Right atrium auricular region (tissue), 2 donors: ENCODE measurements at regions not wholly inside any gene's neighbourhood (a gene's known extent, or its start where the extent isn't known, plus 50 kb on each side); places are given as distances from the start of the nearest gene placed in this dataset.
"Not testable (repeated sequence)": the region's sequence is repeated elsewhere in the genome, so short reads cannot be mapped to it uniquely, and the experiment has no call there.

Experiments
- DNase-seq: peaks from one replicate; pipeline ENCODE4 v3.0.0-alpha.2; 2019; ENCODE audit warnings: low spot score
- H3K27ac ChIP-seq, 2 donors: fragments of 200-600 bp; sonication (generic); 1 replicate in 1 of 2; 2 replicates in 1 of 2; pipeline ENCODE4 v1.5.1; 2016 to 2019
- H3K27me3 ChIP-seq, 2 donors: fragments of 200-600 bp; sonication (generic); one replicate each; pipeline versions ENCODE4 v1.5.1 to v1.6.0; 2017 to 2019
- H3K36me3 ChIP-seq: fragments of 200-600 bp; sonication (generic); one replicate; pipeline ENCODE4 v1.5.1; 2016
- H3K4me1 ChIP-seq, 2 donors: fragments of 200-600 bp; sonication (generic); one replicate each; pipeline versions ENCODE4 v1.5.1 to v1.6.0; 2017 to 2019
- H3K4me3 ChIP-seq, 2 donors: fragments of 200-600 bp; sonication (generic); 1 replicate in 1 of 2; 2 replicates in 1 of 2; pipeline ENCODE4 v1.5.1; 2017 to 2019; ENCODE audit warnings: mild to moderate bottlenecking in 1 of 2, moderate library complexity in 1 of 2
- H3K9me3 ChIP-seq, 2 donors: fragments of 200-600 bp; sonication (generic); one replicate each; pipeline ENCODE4 v1.5.1; 2019
- TF ChIP-seq, protein P1 (sequence below), 2 donors: fragments of 200-600 bp; sonication (generic); IDR thresholded peaks; one replicate each; pipeline ENCODE4 v1.5.1; 2019; ENCODE audit warnings: antibody characterized with exemption in 2 of 2

DNA sequence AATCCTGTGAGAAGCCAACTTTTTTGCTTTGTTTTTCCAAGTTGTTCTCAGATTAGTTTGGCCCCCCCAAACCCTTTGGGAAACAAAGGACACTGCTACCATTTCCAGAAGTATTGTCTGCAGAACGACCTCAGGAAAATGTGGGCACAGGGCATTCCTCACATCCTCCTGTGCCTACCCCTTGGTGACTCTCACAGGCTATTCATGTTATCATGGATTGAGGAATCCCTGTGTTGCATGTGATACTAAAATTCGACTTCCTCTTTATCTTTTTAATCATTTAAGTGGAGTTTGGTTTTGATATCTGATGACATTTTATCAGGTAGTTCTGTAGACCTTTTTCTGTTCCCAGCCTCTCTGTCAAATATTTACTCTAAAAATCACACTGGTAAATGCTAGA lies 184.5 kb downstream of the FASLG start:
- no peaks in the 10 kb centered on the region for H3K4me1 ChIP-seq
- no peak overlapping the region for H3K27ac ChIP-seq
- no peaks in the 10 kb centered on the region for H3K9me3 ChIP-seq
- no peaks in the 10 kb centered on the region for H3K27me3 ChIP-seq
- DNase-seq = no peak
- no peaks in the 10 kb centered on the region for H3K36me3 ChIP-seq
- no peak overlapping the region for H3K4me3 ChIP-seq
- TF ChIP-seq, protein P1, sequence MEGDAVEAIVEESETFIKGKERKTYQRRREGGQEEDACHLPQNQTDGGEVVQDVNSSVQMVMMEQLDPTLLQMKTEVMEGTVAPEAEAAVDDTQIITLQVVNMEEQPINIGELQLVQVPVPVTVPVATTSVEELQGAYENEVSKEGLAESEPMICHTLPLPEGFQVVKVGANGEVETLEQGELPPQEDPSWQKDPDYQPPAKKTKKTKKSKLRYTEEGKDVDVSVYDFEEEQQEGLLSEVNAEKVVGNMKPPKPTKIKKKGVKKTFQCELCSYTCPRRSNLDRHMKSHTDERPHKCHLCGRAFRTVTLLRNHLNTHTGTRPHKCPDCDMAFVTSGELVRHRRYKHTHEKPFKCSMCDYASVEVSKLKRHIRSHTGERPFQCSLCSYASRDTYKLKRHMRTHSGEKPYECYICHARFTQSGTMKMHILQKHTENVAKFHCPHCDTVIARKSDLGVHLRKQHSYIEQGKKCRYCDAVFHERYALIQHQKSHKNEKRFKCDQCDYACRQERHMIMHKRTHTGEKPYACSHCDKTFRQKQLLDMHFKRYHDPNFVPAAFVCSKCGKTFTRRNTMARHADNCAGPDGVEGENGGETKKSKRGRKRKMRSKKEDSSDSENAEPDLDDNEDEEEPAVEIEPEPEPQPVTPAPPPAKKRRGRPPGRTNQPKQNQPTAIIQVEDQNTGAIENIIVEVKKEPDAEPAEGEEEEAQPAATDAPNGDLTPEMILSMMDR (IDR thresholded peaks at IDR 0.05) = no peak

DNA sequence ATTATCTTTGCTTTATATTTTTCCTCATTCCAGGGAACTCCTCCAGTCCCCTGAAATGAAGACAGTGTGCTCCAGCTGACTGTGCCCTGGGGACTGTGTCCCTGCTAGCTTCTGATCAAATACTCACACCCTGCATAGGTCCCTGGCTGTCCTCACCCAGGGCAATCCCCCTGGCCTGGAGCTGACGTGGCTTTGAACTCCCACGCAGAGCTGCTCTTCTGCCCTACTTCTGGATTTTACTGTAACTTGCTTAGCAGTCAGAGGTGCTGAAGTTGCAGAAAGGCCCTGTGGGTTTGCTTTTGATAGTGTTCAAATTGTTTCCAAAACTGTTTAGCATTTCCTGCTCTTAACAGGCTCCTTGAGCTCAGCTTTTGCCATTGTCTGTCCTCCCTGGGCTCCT lies 186.5 kb downstream of the FASLG start:
- H3K27ac ChIP-seq = no peak overlapping the region
- no peaks in the 10 kb centered on the region for H3K4me1 ChIP-seq
- H3K27me3 ChIP-seq = no peaks in the 10 kb centered on the region
- DNase-seq = no peak
- no peak overlapping the region for H3K4me3 ChIP-seq
- H3K36me3 ChIP-seq = no peaks in the 10 kb centered on the region
- TF ChIP-seq, protein P1 (IDR thresholded peaks at IDR 0.05) = no peak
- no peaks in the 10 kb centered on the region for H3K9me3 ChIP-seq

DNA sequence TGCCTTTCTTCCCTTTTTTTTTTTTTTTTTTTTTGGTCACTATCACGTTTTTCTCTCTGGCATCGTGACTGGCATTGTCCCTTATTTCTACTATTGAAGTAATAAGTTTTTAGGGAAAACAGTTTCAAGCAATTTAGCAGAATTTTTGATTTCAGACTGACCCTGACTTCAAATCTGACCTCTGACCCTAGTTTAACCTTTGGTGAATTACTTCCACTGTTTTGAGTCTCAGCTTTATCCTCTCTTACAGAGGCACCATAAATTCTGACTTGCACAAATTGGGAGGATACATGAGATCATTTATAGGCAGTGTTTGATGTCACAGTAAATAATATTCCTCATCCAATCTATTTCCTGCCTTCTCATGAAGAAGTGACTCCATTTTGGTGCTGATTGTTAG lies 187.0 kb downstream of the FASLG start:
- no peaks in the 10 kb centered on the region for H3K9me3 ChIP-seq
- no peak overlapping the region for H3K4me3 ChIP-seq
- TF ChIP-seq, protein P1 (IDR thresholded peaks at IDR 0.05) = no peak
- no peak overlapping the region for H3K27ac ChIP-seq
- no peak for DNase-seq
- no peaks in the 10 kb centered on the region for H3K27me3 ChIP-seq
- no peaks in the 10 kb centered on the region for H3K36me3 ChIP-seq
- H3K4me1 ChIP-seq = no peaks in the 10 kb centered on the region

DNA sequence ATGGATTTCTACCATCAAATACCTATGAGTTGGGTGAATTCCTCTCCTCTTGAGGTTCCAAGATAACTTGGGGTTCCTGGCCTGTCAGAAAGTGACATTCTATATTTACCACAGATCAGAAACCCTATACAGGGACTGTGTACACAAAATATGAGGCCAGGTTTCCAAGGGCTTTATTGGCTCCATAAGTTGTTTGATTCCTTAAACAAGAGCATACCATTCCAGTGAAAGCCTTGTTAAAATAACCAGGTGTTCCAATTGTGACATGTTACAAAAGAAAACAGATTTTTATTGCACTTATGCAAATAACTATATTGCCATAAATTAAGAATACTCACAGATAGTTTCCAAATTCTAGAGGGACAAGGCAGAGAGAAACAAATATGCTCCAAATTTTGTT lies 188.9 kb downstream of the FASLG start:
- H3K9me3 ChIP-seq, DNase-seq, H3K4me3 ChIP-seq: not testable (repeated sequence)

DNA sequence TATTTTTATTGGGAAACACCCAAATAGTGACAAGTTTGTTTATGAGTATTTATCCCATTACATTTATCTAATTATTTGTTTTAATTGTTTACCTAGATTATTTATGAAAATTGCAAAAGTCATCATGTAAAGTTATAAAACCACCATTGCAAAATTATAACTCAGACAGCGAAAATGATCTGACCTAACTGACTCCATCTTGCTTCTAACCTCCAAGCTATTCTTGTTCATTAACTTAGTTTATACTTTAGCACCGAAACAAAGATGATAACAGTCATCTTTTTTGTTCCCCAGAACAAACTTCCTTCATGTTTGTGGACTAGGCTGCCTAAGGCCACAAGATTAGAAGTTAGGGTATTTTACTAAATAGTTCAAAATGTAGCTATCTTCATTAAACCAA lies 190.8 kb downstream of the FASLG start:
- H3K27ac ChIP-seq = no peak overlapping the region
- no peak overlapping the region for H3K4me3 ChIP-seq
- TF ChIP-seq, protein P1 (IDR thresholded peaks at IDR 0.05) = no peak

More for the DNA sequence above, 188.9 kb downstream of the FASLG start:
- not testable (repeated sequence) for H3K4me1 ChIP-seq, H3K27me3 ChIP-seq, H3K36me3 ChIP-seq, H3K27ac ChIP-seq

DNA sequence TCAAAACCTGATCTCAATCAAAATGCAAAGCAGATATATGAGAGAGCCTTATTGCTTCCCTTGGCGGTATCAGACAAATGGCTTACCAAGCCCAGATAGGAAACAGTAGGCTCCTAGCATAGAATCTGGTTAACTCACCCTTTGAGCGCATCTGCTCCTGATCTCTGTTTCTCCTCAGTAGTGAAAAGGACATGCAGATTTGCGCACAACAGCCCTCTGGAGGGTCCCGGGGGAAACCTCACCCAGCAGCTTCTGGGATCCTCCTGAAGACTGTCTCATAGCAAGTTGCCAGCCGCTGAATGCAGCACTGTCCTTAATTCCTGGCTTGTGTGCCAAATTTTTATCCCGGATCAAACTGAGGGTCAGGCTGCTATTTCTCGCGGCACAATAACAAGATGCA lies 192.2 kb downstream of the FASLG start:
- Histone ChIP-seq H3K4me3 (no peak overlapping the region), H3K9me3 (no peaks in the 10 kb centered on the region), H3K27ac (no peak overlapping the region), H3K4me1 (no peaks in the 10 kb centered on the region), H3K36me3 (no peaks in the 10 kb centered on the region), H3K27me3 (no peaks in the 10 kb centered on the region)
- DNase-seq = no peak
- TF ChIP-seq, protein P1 (IDR thresholded peaks at IDR 0.05) = no peak

More for the DNA sequence above, 190.8 kb downstream of the FASLG start:
- Histone ChIP-seq H3K9me3 (no peaks in the 10 kb centered on the region), H3K4me1 (no peaks in the 10 kb centered on the region), H3K27me3 (no peaks in the 10 kb centered on the region), H3K36me3 (no peaks in the 10 kb centered on the region)
- DNase-seq = no peak
